Breast epithelium (tissue), 3 donors: ENCODE measurements at regions not wholly inside any gene's neighbourhood (a gene's known extent, or its start where the extent isn't known, plus 50 kb on each side); places are given as distances from the start of the nearest gene placed in this dataset.

Source experiments
- CTCF ChIP-seq, 3 donors: fragments of 450-650 bp; IDR thresholded peaks; one replicate each; pipeline ENCODE4 v1.5.1; 2016 to 2017; ENCODE audit warnings: antibody characterized with exemption in 3 of 3, mild to moderate bottlenecking in 3 of 3, moderate library complexity in 3 of 3
- POLR2A ChIP-seq: fragments of 450-650 bp; IDR thresholded peaks from one replicate; pipeline ENCODE4 v1.6.1; 2016; ENCODE audit warnings: antibody characterized with exemption, mild to moderate bottlenecking, moderate library complexity

DNA sequence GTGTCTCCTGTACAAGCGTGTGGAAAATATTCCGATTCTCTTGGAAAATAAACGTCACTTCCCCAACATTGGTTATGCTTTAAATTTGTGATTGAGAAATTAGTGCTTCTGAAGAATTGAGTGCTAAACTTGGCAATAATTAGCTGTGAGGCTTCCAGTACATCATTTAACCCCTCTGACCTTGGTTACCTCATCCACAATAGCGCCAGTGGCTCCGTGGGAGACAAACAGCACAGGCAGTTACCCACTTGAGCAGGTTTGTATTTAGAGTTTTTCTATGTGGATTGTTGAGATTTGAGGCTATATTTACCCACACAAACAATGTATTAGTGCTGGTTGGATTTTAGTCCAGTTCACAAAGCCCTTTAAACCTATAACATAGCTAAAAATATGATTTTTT lies 476.5 kb downstream of the NKX6-1 start:
- no peak for TF ChIP-seq CTCF (IDR thresholded peaks at IDR 0.05)
- no peak for TF ChIP-seq POLR2A
